ENCODE measurements at regions not wholly inside any gene's neighbourhood (a gene's known extent, or its start where the extent isn't known, plus 50 kb on each side); places are given as distances from the start of the nearest gene placed in this dataset.

DNA sequence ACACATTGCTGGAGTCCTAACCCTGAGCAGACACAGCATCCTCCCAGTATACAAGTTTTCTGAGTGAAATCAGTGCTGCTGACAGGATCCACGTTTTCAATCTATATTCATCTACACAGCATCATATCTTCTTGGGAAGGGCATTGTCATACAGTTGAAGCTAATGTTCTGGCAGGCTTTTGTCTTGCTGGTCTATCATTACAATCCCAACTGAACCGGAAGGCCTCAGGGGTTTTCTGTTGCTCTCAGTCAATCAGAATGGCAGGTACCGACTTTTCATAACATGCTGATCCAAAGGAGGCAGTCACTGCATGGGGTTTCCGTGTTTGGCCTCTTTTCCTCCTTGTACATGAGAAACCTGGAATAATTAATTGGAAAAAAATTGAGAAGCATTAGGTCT is 2118.8 kb upstream of the WWC1 start:
- TF ChIP-seq, protein P1, sequence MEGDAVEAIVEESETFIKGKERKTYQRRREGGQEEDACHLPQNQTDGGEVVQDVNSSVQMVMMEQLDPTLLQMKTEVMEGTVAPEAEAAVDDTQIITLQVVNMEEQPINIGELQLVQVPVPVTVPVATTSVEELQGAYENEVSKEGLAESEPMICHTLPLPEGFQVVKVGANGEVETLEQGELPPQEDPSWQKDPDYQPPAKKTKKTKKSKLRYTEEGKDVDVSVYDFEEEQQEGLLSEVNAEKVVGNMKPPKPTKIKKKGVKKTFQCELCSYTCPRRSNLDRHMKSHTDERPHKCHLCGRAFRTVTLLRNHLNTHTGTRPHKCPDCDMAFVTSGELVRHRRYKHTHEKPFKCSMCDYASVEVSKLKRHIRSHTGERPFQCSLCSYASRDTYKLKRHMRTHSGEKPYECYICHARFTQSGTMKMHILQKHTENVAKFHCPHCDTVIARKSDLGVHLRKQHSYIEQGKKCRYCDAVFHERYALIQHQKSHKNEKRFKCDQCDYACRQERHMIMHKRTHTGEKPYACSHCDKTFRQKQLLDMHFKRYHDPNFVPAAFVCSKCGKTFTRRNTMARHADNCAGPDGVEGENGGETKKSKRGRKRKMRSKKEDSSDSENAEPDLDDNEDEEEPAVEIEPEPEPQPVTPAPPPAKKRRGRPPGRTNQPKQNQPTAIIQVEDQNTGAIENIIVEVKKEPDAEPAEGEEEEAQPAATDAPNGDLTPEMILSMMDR (IDR thresholded peaks at IDR 0.05; ENCODE audit: low read length): no peak
- TF ChIP-seq EZH2 (IDR thresholded peaks at IDR 0.05; ENCODE audit: borderline replicate concordance, low read length): no peak
